SK-N-SH (cell line): ENCODE measurements at regions not wholly inside any gene's neighbourhood (a gene's known extent, or its start where the extent isn't known, plus 50 kb on each side); places are given as distances from the start of the nearest gene placed in this dataset.

ENCODE experiments used
- CTCF ChIA-PET: fragments of 300-600, 350-600 bp; formaldehyde crosslinking; extraction: SDS; loops from one replicate; lab custom pipeline; 2021; lab: Yijun Ruan, JAX
- POLR2A ChIA-PET: fragments of 350-600 bp; sonication (Branson Sonifier 250); formaldehyde crosslinking; extraction: SDS; loops from one replicate; lab custom pipeline; 2020; ENCODE audit warnings: antibody characterized with exemption, inconsistent platforms; lab: Yijun Ruan, JAX
- DNase-seq: peaks from one replicate; pipeline ENCODE4 v3.0.0; 2012
- H2AFZ ChIP-seq: fragments of 200-600 bp; sonication (generic); 2 replicates; pipeline ENCODE4 v1.8.1; 2016; ENCODE audit warnings: antibody characterized with exemption, mild to moderate bottlenecking, low read depth
- H3F3A ChIP-seq: fragments of 200-600 bp; sonication (generic); replicated peaks from 2 replicates; pipeline ENCODE3; 2016; ENCODE audit warnings: antibody characterized with exemption, mild to moderate bottlenecking; ENCODE audit not compliant: insufficient read depth
- H3K27ac ChIP-seq, 2 experiments: fragments of 200-500 bp in 1 of 2; fragments of 200-600 bp in 1 of 2; sonication (Bioruptor generic) in 1 of 2; sonication (generic), shearing (Covaris generic) in 1 of 2; 2 replicates each; pipeline versions ENCODE4 v1.5.1 to v1.6.1; 2014 to 2016; ENCODE audit warnings: low read depth in 2 of 2, inconsistent platforms in 1 of 2, low read length in 1 of 2, mild to moderate bottlenecking in 1 of 2, mixed read lengths in 1 of 2
- H3K27me3 ChIP-seq: fragments of 200-600 bp; sonication (generic), shearing (Covaris generic); 2 replicates; pipeline ENCODE4 v1.6.1; 2016; ENCODE audit warnings: mixed run types; ENCODE audit not compliant: insufficient read depth
- H3K36me3 ChIP-seq, 2 experiments: fragments of 200-500 bp in 1 of 2; fragments of 200-600 bp in 1 of 2; sonication (Bioruptor generic) in 1 of 2; sonication (generic) in 1 of 2; replicated peaks in 1 of 2; 2 replicates each; pipeline versions ENCODE3 to v1.5.1; 2014 to 2016; ENCODE audit warnings: low read length in 1 of 2, mild to moderate bottlenecking in 1 of 2; ENCODE audit not compliant: insufficient read depth in 2 of 2, control insufficient read depth in 1 of 2
- H3K4me1 ChIP-seq, 2 experiments: fragments of 200-500 bp in 1 of 2; fragments of 200-600 bp in 1 of 2; sonication (Bioruptor generic) in 1 of 2; sonication (generic), shearing (Covaris generic) in 1 of 2; 2 replicates each; pipeline versions ENCODE4 v1.5.1 to v1.6.1; 2014 to 2016; ENCODE audit warnings: low read depth in 1 of 2, low read length in 1 of 2, mixed run types in 1 of 2; ENCODE audit not compliant: insufficient read depth in 2 of 2, control insufficient read depth in 1 of 2
- H3K4me2 ChIP-seq: fragments of 200-600 bp; sonication (generic), shearing (Covaris generic); 2 replicates; pipeline ENCODE4 v1.6.1; 2017; ENCODE audit warnings: mixed run types
- H3K4me3 ChIP-seq, 2 experiments: fragments of 200-500 bp in 1 of 2; fragments of 200-600 bp in 1 of 2; sonication (Bioruptor generic) in 1 of 2; sonication (generic), shearing (Covaris generic) in 1 of 2; 2 replicates each; pipeline versions ENCODE4 v1.5.1 to v1.8.1; 2014 to 2016; ENCODE audit warnings: low read depth in 2 of 2, inconsistent platforms in 1 of 2, low read length in 1 of 2, mild to moderate bottlenecking in 1 of 2, mixed read lengths in 1 of 2, moderate library complexity in 1 of 2
- H3K79me2 ChIP-seq: fragments of 200-600 bp; sonication (generic); 2 replicates; pipeline ENCODE4 v1.8.1; 2017; ENCODE audit warnings: mild to moderate bottlenecking; ENCODE audit not compliant: insufficient read depth
- H3K9ac ChIP-seq: fragments of 200-600 bp; sonication (generic); 2 replicates; pipeline ENCODE4 v1.6.1; 2017; ENCODE audit warnings: mixed run types
- H3K9me2 ChIP-seq: fragments of 200-600 bp; sonication (generic); 2 replicates; pipeline ENCODE4 v1.6.1; 2017; ENCODE audit warnings: mixed run types
- H3K9me3 ChIP-seq: fragments of 200-600 bp; sonication (generic); 2 replicates; pipeline ENCODE4 v1.6.1; 2017; ENCODE audit warnings: mixed run types, mild to moderate bottlenecking, moderate library complexity
- H4K20me1 ChIP-seq: fragments of 200-600 bp; sonication (generic); 2 replicates; pipeline ENCODE4 v1.6.1; 2017; ENCODE audit warnings: mild to moderate bottlenecking, mixed run types; ENCODE audit not compliant: insufficient read depth
- CHD2 ChIP-seq: fragments of 150-350 bp; IDR thresholded peaks from 2 replicates; pipeline ENCODE4 v1.6.1; 2018; ENCODE audit warnings: low read length; ENCODE audit not compliant: partially characterized antibody
- ELF1 ChIP-seq: IDR thresholded peaks from 2 replicates; pipeline ENCODE4 v1.4.0; 2012
- EP300 ChIP-seq, 2 experiments: IDR thresholded peaks; 2 replicates each; pipeline versions ENCODE4 v1.4.0 to v1.6.1; 2012; ENCODE audit warnings: borderline replicate concordance in 1 of 2, low read depth in 1 of 2, low read length in 1 of 2
- FOXJ3 ChIP-seq: sonication (generic); formaldehyde crosslinking; IDR thresholded peaks from 2 replicates; pipeline ENCODE4 v1.5.1; 2020; ENCODE audit warnings: mild to moderate bottlenecking, missing genetic modification reagents
- FOXM1 ChIP-seq: IDR thresholded peaks from 2 replicates; pipeline ENCODE4 v1.4.0; 2012; ENCODE audit warnings: low read depth, mild to moderate bottlenecking
- GABPA ChIP-seq: IDR thresholded peaks from 2 replicates; pipeline ENCODE4 v1.4.0; 2012; ENCODE audit warnings: low read depth, mild to moderate bottlenecking
- JUND ChIP-seq: IDR thresholded peaks from 2 replicates; pipeline ENCODE4 v1.4.0; 2012
- NRF1 ChIP-seq: IDR thresholded peaks from 2 replicates; pipeline ENCODE4 v1.6.1; 2012; ENCODE audit warnings: low read depth, mild to moderate bottlenecking, low read length
- POLR2AphosphoS5 ChIP-seq: IDR thresholded peaks from 2 replicates; pipeline ENCODE4 v1.6.1; 2012; ENCODE audit warnings: low read depth, low read length
- RFX5 ChIP-seq: IDR thresholded peaks from 2 replicates; pipeline ENCODE4 v1.6.1; 2012; ENCODE audit warnings: mild to moderate bottlenecking, improper control_type of control experiment, low read length
- SIN3A ChIP-seq: IDR thresholded peaks from 2 replicates; pipeline ENCODE4 v1.6.1; 2012; ENCODE audit warnings: low read depth, mild to moderate bottlenecking, low read length, moderate library complexity, borderline replicate concordance
- TAF1 ChIP-seq: IDR thresholded peaks from 2 replicates; pipeline ENCODE4 v1.6.1; 2012; ENCODE audit warnings: low read depth, mild to moderate bottlenecking, low read length, moderate library complexity, borderline replicate concordance
- TCF12 ChIP-seq: IDR thresholded peaks from 2 replicates; pipeline ENCODE4 v1.4.0; 2012
- YY1 ChIP-seq: IDR thresholded peaks from 2 replicates; pipeline ENCODE4 v1.4.0; 2012; ENCODE audit warnings: low read depth, mild to moderate bottlenecking
- WGBS: methylation state at CpG from one replicate; pipeline ENCODE4 v1.1.6; 2017; ENCODE audit warnings: low lambda C conversion rate; 5-methylcytosine and 5-hydroxymethylcytosine counted together
- TF ChIP-seq, protein P1 (sequence below): fragments of 150-350 bp; IDR thresholded peaks from 2 replicates; pipeline ENCODE4 v1.6.1; 2017; ENCODE audit warnings: antibody characterized with exemption, low read length, low read depth, borderline replicate concordance

GRCh38 chr16:50441486-50442157 lies 72.8 kb upstream of the BRD7 start:
- no peak overlapping the region for H3K4me2 ChIP-seq
- no peaks in the 10 kb centered on the region for H3K4me1 ChIP-seq
- H3K9me3 ChIP-seq: no peaks in the 10 kb centered on the region
- no peak for DNase-seq
- 16% methylated on average over 5 of the region's 7 CpGs for WGBS
- no peak overlapping the region for H3K9ac ChIP-seq
- H3K27me3 ChIP-seq: no peaks in the 10 kb centered on the region
- no peak overlapping the region; a peak in 1 of 4 replicates for H3K4me3 ChIP-seq
- no peaks in the 10 kb centered on the region for H3F3A ChIP-seq
- POLR2A ChIA-PET: no interaction called here
- H3K79me2 ChIP-seq: no peaks in the 10 kb centered on the region
- CTCF ChIA-PET: interaction anchor here (1.7 kb wide), 1 partner anchor 224 kb away, joined by 6 read pairs; no protein-coding TSS in a partner anchor
- TF ChIP-seq POLR2AphosphoS5: no peak
- TF ChIP-seq JUND: no peak
- TF ChIP-seq, protein P1, sequence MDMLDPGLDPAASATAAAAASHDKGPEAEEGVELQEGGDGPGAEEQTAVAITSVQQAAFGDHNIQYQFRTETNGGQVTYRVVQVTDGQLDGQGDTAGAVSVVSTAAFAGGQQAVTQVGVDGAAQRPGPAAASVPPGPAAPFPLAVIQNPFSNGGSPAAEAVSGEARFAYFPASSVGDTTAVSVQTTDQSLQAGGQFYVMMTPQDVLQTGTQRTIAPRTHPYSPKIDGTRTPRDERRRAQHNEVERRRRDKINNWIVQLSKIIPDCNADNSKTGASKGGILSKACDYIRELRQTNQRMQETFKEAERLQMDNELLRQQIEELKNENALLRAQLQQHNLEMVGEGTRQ: no peak
- TF ChIP-seq GABPA: no peak
- no peak for TF ChIP-seq YY1
- no peak for TF ChIP-seq CHD2
- no peak for TF ChIP-seq SIN3A
- no peak for TF ChIP-seq ELF1
- TF ChIP-seq TCF12: no peak
- no peak for TF ChIP-seq FOXM1
- H2AFZ ChIP-seq: no peak overlapping the region
- no peaks in the 10 kb centered on the region for H3K36me3 ChIP-seq
- no peaks in the 10 kb centered on the region for H3K9me2 ChIP-seq
- no peak overlapping the region for H3K27ac ChIP-seq
- no peaks in the 10 kb centered on the region for H4K20me1 ChIP-seq

DNA sequence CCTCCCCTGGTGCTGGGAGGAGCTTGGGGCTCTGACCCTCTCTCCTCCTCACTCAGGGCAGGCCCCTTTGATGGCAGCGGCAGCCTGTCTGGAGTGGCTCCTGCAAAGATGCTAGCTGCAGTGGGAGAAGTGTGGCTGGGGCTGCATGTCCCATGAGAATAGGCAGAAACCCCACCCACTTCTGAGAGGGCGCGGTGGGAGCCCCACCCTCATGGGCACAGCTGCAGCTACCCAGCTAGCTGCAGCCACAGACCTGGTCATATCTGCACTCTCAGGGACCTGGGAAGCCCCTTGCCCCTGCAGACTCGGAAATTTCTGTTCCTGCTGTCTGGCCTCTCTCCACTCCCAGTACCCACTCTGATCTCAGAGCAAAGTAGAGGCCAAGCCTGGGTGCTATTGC lies 72.2 kb upstream of the BRD7 start:
- no peak for DNase-seq
- H3K4me2 ChIP-seq: no peak overlapping the region
- H3K27ac ChIP-seq: no peak overlapping the region
- no peaks in the 10 kb centered on the region for H4K20me1 ChIP-seq
- H3K27me3 ChIP-seq: no peaks in the 10 kb centered on the region
- 20% methylated on average over 1 of the region's 4 CpGs for WGBS
- no peaks in the 10 kb centered on the region for H3K79me2 ChIP-seq
- H3K36me3 ChIP-seq: no peaks in the 10 kb centered on the region
- no peak overlapping the region for H3K9ac ChIP-seq
- ChIA-PET CTCF (interaction anchor here (1.7 kb wide), 1 partner anchor 224 kb away, joined by 6 read pairs; no protein-coding TSS in a partner anchor), POLR2A (no interaction called here)
- H3K4me3 ChIP-seq: no peak overlapping the region
- TF ChIP-seq RFX5 (no peak), CHD2 (no peak), TAF1 (no peak), FOXJ3 (CRISPR knock-in tag) (no peak), FOXM1 (no peak), NRF1 (no peak), EP300 (IDR thresholded peaks at IDR 0.05; ENCODE audit: borderline replicate concordance in 1 of 2, low read depth in 1 of 2, low read length in 1 of 2) (no peak)
- H3K9me2 ChIP-seq: no peaks in the 10 kb centered on the region
- H3F3A ChIP-seq: no peaks in the 10 kb centered on the region
- H3K9me3 ChIP-seq: no peaks in the 10 kb centered on the region
- H3K4me1 ChIP-seq: no peaks in the 10 kb centered on the region
- no peak overlapping the region for H2AFZ ChIP-seq
